ENCODE measurements at regions not wholly inside any gene's neighbourhood (a gene's known extent, or its start where the extent isn't known, plus 50 kb on each side); places are given as distances from the start of the nearest gene placed in this dataset.
A peak's percentile ranks its signal among the peaks of the same experiment; 100 is the strongest.

- peak in 1 of 5 experiments; percentile 25 for TF ChIP-seq CTCF (IDR thresholded peaks at IDR 0.05 in 4 of 5, conservative IDR thresholded peaks at IDR 0.05 in 1 of 5)
- no peak for TF ChIP-seq POLR2A (IDR thresholded peaks at IDR 0.05)
These were observed 1096.8 kb upstream of the PCDH20 start for GRCh38 chr13:62512194-62513141.

Measured in gastrocnemius medialis (tissue), 4 donors.